IMR-90 (cell line): ENCODE measurements at regions not wholly inside any gene's neighbourhood (a gene's known extent, or its start where the extent isn't known, plus 50 kb on each side); places are given as distances from the start of the nearest gene placed in this dataset.

Experiments
- CEBPB ChIP-seq: IDR thresholded peaks from 2 replicates; pipeline ENCODE4 v1.6.1; 2012; ENCODE audit warnings: low read depth, low read length, improper control_type of control experiment
- CTCF ChIP-seq: conservative IDR thresholded peaks from 2 replicates; pipeline ENCODE4 v1.5.1; 2012; ENCODE audit warnings: mild to moderate bottlenecking, low read depth, low read length, improper control_type of control experiment
- ELK1 ChIP-seq: fragments of 150-350 bp; IDR thresholded peaks from 2 replicates; pipeline ENCODE4 v1.6.1; 2016; ENCODE audit warnings: low read depth, mild to moderate bottlenecking, low read length, moderate library complexity, borderline replicate concordance
- MAFK ChIP-seq: IDR thresholded peaks from 2 replicates; pipeline ENCODE4 v1.6.1; 2012; ENCODE audit warnings: low read depth, low read length, improper control_type of control experiment
- MAZ ChIP-seq: IDR thresholded peaks from 2 replicates; pipeline ENCODE4 v1.6.1; 2012; ENCODE audit warnings: low read depth, mild to moderate bottlenecking, low read length, improper control_type of control experiment, moderate library complexity, borderline replicate concordance
- NFE2L2 ChIP-seq: fragments of 150-350 bp; IDR thresholded peaks from 2 replicates; pipeline ENCODE4 v1.6.1; 2016; ENCODE audit warnings: low read depth, mild to moderate bottlenecking, low read length
- POLR2A ChIP-seq: IDR thresholded peaks from 2 replicates; pipeline ENCODE4 v1.6.1; 2012; ENCODE audit warnings: mild to moderate bottlenecking, low read depth, low read length
- RCOR1 ChIP-seq: IDR thresholded peaks from 2 replicates; pipeline ENCODE4 v1.6.1; 2012; ENCODE audit warnings: mild to moderate bottlenecking, low read length, improper control_type of control experiment; ENCODE audit not compliant: insufficient replicate concordance
- RFX5 ChIP-seq: IDR thresholded peaks from 2 replicates; pipeline ENCODE4 v1.8.0; 2012; ENCODE audit warnings: low read depth, mild to moderate bottlenecking, low read length, moderate library complexity
- SMC3 ChIP-seq: fragments of 150-350 bp; IDR thresholded peaks from 2 replicates; pipeline ENCODE4 v1.6.1; 2016; ENCODE audit warnings: low read depth, mild to moderate bottlenecking, antibody characterized with exemption, low read length, moderate library complexity
- TF ChIP-seq, protein P1 (sequence below): fragments of 150-350 bp; IDR thresholded peaks from 2 replicates; pipeline ENCODE4 v1.6.1; 2017; ENCODE audit warnings: mild to moderate bottlenecking, antibody characterized with exemption, low read length, low read depth

GRCh38 chr3:78405745-78406144 is 1362.1 kb downstream of the ROBO1 start:
- no peak for TF ChIP-seq ELK1
- TF ChIP-seq CTCF = no peak
- no peak for TF ChIP-seq POLR2A
- no peak for TF ChIP-seq RFX5
- TF ChIP-seq MAZ = no peak
- no peak for TF ChIP-seq MAFK
- no peak for TF ChIP-seq SMC3
- no peak for TF ChIP-seq CEBPB
- TF ChIP-seq NFE2L2 = no peak
- no peak for TF ChIP-seq RCOR1
- TF ChIP-seq, protein P1, sequence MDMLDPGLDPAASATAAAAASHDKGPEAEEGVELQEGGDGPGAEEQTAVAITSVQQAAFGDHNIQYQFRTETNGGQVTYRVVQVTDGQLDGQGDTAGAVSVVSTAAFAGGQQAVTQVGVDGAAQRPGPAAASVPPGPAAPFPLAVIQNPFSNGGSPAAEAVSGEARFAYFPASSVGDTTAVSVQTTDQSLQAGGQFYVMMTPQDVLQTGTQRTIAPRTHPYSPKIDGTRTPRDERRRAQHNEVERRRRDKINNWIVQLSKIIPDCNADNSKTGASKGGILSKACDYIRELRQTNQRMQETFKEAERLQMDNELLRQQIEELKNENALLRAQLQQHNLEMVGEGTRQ = no peak
